Fibroblast of the aortic adventitia (primary cell): ENCODE measurements at regions not wholly inside any gene's neighbourhood (a gene's known extent, or its start where the extent isn't known, plus 50 kb on each side); places are given as distances from the start of the nearest gene placed in this dataset.

Experiments used
- DNase-seq: peaks from one replicate; pipeline ENCODE4 v3.0.0-alpha.2; 2010; ENCODE audit warnings: low read depth
- H3K4me3 ChIP-seq: 2 replicates; pipeline ENCODE4 v1.5.1; 2011; ENCODE audit warnings: low read depth, mild to moderate bottlenecking, control low read depth, low read length, moderate library complexity
- CTCF ChIP-seq: IDR thresholded peaks from 2 replicates; pipeline ENCODE4 v1.5.1; 2011; ENCODE audit warnings: mild to moderate bottlenecking, low read length, control low read depth, inconsistent platforms; ENCODE audit not compliant: insufficient read depth

- no peak overlapping the region for H3K4me3 ChIP-seq
- no peak for TF ChIP-seq CTCF
- peak; percentile 86 for DNase-seq
These were observed 74.1 kb upstream of the SLC4A11 start for GRCh38 chr20:3312940-3313682.

GRCh38 chr20:3311623-3312022 lies 72.6 kb upstream of the SLC4A11 start:
- no peak for TF ChIP-seq CTCF
- no peak overlapping the region for H3K4me3 ChIP-seq
- no peak for DNase-seq

- no peak for DNase-seq
These were observed 70.2 kb upstream of the SLC4A11 start for GRCh38 chr20:3309226-3309625.

GRCh38 chr20:3307725-3308124 lies 68.7 kb upstream of the SLC4A11 start:
- DNase-seq, result no peak
- TF ChIP-seq CTCF, result no peak

More at GRCh38 chr20:3309226-3309625, 70.2 kb upstream of the SLC4A11 start:
- no peak overlapping the region for H3K4me3 ChIP-seq
- no peak for TF ChIP-seq CTCF

GRCh38 chr20:3307078-3307477 lies 68.1 kb upstream of the SLC4A11 start:
- TF ChIP-seq CTCF, result no peak
- H3K4me3 ChIP-seq, result no peak overlapping the region
- no peak for DNase-seq

More at GRCh38 chr20:3307725-3308124, 68.7 kb upstream of the SLC4A11 start:
- no peak overlapping the region for H3K4me3 ChIP-seq

- H3K4me3 ChIP-seq, result no peak overlapping the region
- DNase-seq, result no peak
- TF ChIP-seq CTCF, result no peak
These were observed 67.1 kb upstream of the SLC4A11 start for GRCh38 chr20:3306068-3306467.

- DNase-seq, result no peak
- no peak overlapping the region for H3K4me3 ChIP-seq
- TF ChIP-seq CTCF, result no peak
These were observed 65.5 kb upstream of the SLC4A11 start for GRCh38 chr20:3304456-3304855.
